KMS-11 (cell line): ENCODE measurements at regions not wholly inside any gene's neighbourhood (a gene's known extent, or its start where the extent isn't known, plus 50 kb on each side); places are given as distances from the start of the nearest gene placed in this dataset.
A peak's percentile ranks its signal among the peaks of the same experiment; 100 is the strongest.

Experiments
- H2AFZ ChIP-seq: fragments of 200-600 bp; sonication (generic); 2 replicates; pipeline ENCODE4 v1.6.1; 2016; ENCODE audit warnings: antibody characterized with exemption, mixed run types, low read depth
- H3K27ac ChIP-seq: fragments of 200-600 bp; sonication (generic); 2 replicates; pipeline ENCODE4 v1.6.1; 2016; ENCODE audit warnings: mild to moderate bottlenecking, mixed run types
- H3K27me3 ChIP-seq: fragments of 200-600 bp; sonication (generic); 2 replicates; pipeline ENCODE4 v1.6.1; 2017; ENCODE audit warnings: mild to moderate bottlenecking, low read depth, mixed run types, moderate library complexity; ENCODE audit not compliant: insufficient read depth
- H3K36me3 ChIP-seq: fragments of 200-600 bp; sonication (generic); 2 replicates; pipeline ENCODE4 v1.6.1; 2017; ENCODE audit warnings: mild to moderate bottlenecking, mixed run types; ENCODE audit not compliant: insufficient read depth
- H3K4me1 ChIP-seq: fragments of 200-600 bp; sonication (generic); 2 replicates; pipeline ENCODE4 v1.6.1; 2016; ENCODE audit warnings: mild to moderate bottlenecking, low read depth, mixed run types; ENCODE audit not compliant: poor library complexity, severe bottlenecking
- H3K4me2 ChIP-seq: fragments of 200-600 bp; sonication (generic); 2 replicates; pipeline ENCODE4 v1.7.0; 2016; ENCODE audit warnings: mild to moderate bottlenecking, mixed run types
- H3K4me3 ChIP-seq: fragments of 200-600 bp; sonication (generic); IDR thresholded peaks from 2 replicates; pipeline ENCODE4 v1.6.1; 2017; ENCODE audit warnings: low read depth, low read length, mixed read lengths; ENCODE audit not compliant: insufficient read depth
- H3K79me2 ChIP-seq: fragments of 200-600 bp; sonication (generic); 2 replicates; pipeline ENCODE4 v1.6.1; 2016; ENCODE audit warnings: low read depth, mixed run types; ENCODE audit not compliant: insufficient read depth
- H3K9ac ChIP-seq: fragments of 200-600 bp; sonication (generic); 2 replicates; pipeline ENCODE4 v1.6.1; 2016; ENCODE audit warnings: mild to moderate bottlenecking, mixed run types
- H4K20me1 ChIP-seq: fragments of 200-600 bp; sonication (generic); 2 replicates; pipeline ENCODE4 v1.6.1; 2016; ENCODE audit warnings: mild to moderate bottlenecking, mixed run types; ENCODE audit not compliant: insufficient read depth
- TF ChIP-seq, protein P1 (sequence below): fragments of 200-600 bp; sonication (generic); conservative IDR thresholded peaks from 2 replicates; pipeline ENCODE4 v1.6.1; 2017; ENCODE audit warnings: low read depth, mild to moderate bottlenecking, antibody characterized with exemption, low read length, moderate library complexity, mixed read lengths

DNA sequence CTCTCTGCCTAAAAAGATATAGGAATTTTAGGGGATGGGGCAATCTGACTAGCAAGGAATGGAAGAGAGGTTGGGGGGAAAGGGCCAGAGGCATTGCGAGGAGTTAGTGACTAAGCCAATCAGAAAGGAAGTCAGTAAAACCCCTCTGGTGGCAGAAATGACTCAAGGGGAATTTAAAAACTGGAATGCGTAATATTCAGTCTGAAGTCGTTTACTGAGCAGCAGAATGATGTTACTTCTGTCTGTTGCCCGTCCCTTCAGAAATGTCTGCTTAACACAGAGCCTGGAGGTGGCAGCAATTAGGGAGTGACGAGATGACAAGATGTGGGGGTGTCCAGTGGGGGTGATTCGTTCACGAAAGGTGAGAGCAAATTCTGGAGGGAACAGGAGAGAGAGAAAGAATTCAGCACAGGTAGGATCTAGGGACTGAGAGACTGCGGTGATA is 107.7 kb upstream of the CLMP start:
- no peak overlapping the region for H3K4me3 ChIP-seq
- H3K4me1 ChIP-seq: peaks cover 12% of the 10 kb centered on the region
- H4K20me1 ChIP-seq: no peaks in the 10 kb centered on the region
- H3K36me3 ChIP-seq: no peaks in the 10 kb centered on the region
- no peak overlapping the region for H3K4me2 ChIP-seq
- no peak overlapping the region for H3K27ac ChIP-seq
- no peaks in the 10 kb centered on the region for H3K79me2 ChIP-seq
- TF ChIP-seq, protein P1, sequence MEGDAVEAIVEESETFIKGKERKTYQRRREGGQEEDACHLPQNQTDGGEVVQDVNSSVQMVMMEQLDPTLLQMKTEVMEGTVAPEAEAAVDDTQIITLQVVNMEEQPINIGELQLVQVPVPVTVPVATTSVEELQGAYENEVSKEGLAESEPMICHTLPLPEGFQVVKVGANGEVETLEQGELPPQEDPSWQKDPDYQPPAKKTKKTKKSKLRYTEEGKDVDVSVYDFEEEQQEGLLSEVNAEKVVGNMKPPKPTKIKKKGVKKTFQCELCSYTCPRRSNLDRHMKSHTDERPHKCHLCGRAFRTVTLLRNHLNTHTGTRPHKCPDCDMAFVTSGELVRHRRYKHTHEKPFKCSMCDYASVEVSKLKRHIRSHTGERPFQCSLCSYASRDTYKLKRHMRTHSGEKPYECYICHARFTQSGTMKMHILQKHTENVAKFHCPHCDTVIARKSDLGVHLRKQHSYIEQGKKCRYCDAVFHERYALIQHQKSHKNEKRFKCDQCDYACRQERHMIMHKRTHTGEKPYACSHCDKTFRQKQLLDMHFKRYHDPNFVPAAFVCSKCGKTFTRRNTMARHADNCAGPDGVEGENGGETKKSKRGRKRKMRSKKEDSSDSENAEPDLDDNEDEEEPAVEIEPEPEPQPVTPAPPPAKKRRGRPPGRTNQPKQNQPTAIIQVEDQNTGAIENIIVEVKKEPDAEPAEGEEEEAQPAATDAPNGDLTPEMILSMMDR: no peak
- H3K9ac ChIP-seq: no peak overlapping the region
- H3K27me3 ChIP-seq: no peaks in the 10 kb centered on the region
- no peak overlapping the region for H2AFZ ChIP-seq

DNA sequence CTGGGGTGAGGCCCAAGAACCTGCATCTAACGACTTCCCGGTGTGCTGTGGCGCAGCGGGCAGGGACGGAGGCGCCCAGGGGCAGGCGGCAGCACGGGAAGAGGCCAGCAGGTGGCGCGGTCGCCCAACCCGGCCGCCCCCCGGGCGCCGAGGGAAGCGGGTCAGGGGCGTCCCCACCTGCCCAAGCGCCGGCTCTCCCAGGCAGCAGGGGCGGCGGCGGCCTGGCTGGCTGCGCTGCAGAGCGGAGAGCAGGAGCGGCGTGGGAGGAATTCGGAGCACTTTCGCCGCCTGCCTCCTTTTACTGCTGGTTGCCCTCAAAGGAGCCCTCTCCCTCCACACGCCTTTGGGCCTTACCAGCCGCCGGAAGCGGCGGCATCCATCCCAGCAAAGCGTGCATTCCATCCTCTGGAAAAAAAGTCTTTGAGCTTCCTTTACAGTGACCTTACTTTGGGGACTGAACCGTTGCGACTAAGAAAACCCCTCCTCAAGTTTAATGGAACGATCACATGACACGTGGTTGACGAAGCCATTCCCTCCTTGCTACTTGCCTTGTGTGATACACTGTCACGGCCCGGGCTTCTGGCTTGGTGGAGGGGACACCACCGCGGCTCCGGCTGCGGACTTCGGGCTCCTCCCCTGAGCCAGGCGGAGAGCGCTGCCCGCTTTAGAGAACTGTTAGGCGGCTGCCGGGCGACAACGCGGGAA is 106.8 kb upstream of the CLMP start:
- H4K20me1 ChIP-seq: no peaks in the 10 kb centered on the region
- H3K27ac ChIP-seq: no peak overlapping the region
- H3K79me2 ChIP-seq: no peaks in the 10 kb centered on the region
- no peak overlapping the region for H3K9ac ChIP-seq
- H3K4me3 ChIP-seq: no peak overlapping the region
- TF ChIP-seq, protein P1: peak; percentile 44; the same call in 1 of the 2 replicates
- no peaks in the 10 kb centered on the region for H3K36me3 ChIP-seq
- H3K4me2 ChIP-seq: 0 out of 2 replicates have a peak overlapping the region, but pooled peaks have one; percentile 9
- peak overlapping the region; percentile 49; the same call in 1 of the 2 replicates for H2AFZ ChIP-seq
- H3K4me1 ChIP-seq: peaks cover 3% of the 10 kb centered on the region
- no peaks in the 10 kb centered on the region for H3K27me3 ChIP-seq

DNA sequence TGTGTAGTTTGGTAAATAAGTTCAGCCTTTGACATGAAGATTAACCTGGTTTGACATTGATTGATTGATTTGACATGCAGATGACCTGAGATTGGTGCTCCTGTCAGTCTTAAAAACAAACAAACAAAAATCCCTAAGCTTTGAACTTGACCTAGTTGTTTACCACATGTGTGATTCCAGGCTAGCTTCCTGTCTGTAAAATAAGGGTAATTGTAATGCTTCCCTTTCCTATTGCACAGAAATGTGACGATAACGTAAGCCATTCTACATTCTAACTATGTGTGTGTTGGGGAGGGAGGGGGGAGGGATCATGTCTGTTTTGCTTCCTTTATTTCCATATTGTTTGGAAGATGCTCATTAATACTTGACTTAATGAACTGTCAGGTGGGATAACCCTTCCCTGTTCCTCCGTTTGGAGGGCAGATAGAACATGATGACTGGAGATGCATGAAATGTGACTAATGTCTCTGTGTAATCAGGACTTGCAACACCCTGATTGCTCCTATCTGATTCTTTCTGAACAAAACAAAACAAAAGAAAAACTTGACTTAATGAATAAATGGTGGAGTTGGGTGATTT is 106.1 kb upstream of the CLMP start:
- Histone ChIP-seq H2AFZ (peak overlapping the region; percentile 49; the same call in 1 of the 2 replicates), H3K27me3 (no peaks in the 10 kb centered on the region), H3K27ac (no peak overlapping the region), H3K36me3 (no peaks in the 10 kb centered on the region), H3K4me2 (no peak overlapping the region), H3K4me3 (no peak overlapping the region), H4K20me1 (no peaks in the 10 kb centered on the region), H3K4me1 (no peaks in the 10 kb centered on the region), H3K79me2 (no peaks in the 10 kb centered on the region), H3K9ac (no peak overlapping the region)
- TF ChIP-seq, protein P1: no peak

DNA sequence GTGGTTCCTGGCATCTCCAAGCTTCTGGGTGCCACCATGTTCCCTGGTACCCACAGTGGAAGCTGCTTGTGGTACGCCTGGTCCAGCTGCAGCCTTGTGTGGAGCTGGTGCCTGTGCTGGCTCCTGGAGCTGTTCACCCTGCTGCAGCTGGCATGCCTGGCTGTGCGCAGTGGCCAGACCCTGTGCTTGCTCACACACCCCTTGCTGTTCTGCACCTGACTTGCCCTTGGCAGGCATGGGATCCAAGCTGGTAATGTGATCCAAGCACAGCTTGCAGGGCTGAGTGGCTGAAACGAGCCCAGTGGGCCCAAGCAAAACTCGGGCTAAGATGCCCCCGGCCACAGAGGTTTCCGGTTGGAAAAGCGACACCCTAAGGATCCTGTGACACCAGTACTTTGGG is 104.7 kb upstream of the CLMP start:
- no peaks in the 10 kb centered on the region for H3K79me2 ChIP-seq
- H3K4me1 ChIP-seq: no peaks in the 10 kb centered on the region
- H4K20me1 ChIP-seq: no peaks in the 10 kb centered on the region
- H3K27ac ChIP-seq: no peak overlapping the region
- H3K4me3 ChIP-seq: no peak overlapping the region
- no peaks in the 10 kb centered on the region for H3K27me3 ChIP-seq
- H3K4me2 ChIP-seq: no peak overlapping the region
- TF ChIP-seq, protein P1: no peak
- H3K36me3 ChIP-seq: no peaks in the 10 kb centered on the region
- H2AFZ ChIP-seq: no peak overlapping the region
- no peak overlapping the region for H3K9ac ChIP-seq
